ENCODE measurements at regions not wholly inside any gene's neighbourhood (a gene's known extent, or its start where the extent isn't known, plus 50 kb on each side); places are given as distances from the start of the nearest gene placed in this dataset.

DNA sequence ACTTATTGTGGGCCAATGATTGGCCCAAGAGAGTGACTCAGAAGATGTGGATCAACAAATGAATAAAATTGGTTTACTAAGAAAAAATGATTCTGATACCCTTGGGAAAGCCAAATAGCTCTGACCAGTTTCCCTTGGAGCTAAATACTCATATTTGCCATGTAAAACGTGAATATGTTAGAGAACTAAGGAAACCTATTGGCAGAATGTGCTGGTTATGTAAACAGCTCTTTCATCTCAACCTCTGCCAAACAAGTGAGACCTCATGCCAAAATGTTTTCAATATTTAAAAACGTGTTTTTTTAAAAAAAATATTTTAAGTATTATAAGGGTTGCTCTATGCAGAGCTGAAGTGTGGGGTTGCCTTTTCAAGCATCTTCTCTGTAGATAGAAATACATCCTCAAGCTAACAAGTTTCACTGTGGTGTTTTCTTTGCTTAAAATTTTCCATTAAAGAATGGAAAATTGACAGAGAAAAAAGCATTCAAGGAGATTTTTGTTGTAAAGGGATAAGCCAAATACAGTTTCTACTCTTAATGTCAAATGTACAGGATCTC lies 186.9 kb upstream of the TUT7 start:
- Histone ChIP-seq H2AFZ (replicated peaks; ENCODE audit: low read length, poor library complexity) (no peak overlapping the region), H3K27ac (ENCODE audit: insufficient read depth, low read length) (no peak overlapping the region), H3K4me3 (ENCODE audit: insufficient read depth, low read depth, low read length) (no peak overlapping the region), H2AK5ac (ENCODE audit: low read depth, low read length) (no peak overlapping the region), H2BK5ac (ENCODE audit: low read depth, low read length, poor library complexity, severe bottlenecking) (no peak overlapping the region), H3K4me2 (ENCODE audit: low read depth, low read length) (no peak overlapping the region), H3K4ac (ENCODE audit: low read depth, low read length) (no peak overlapping the region), H3K56ac (ENCODE audit: extremely low read depth, insufficient read depth, low read length) (no peak overlapping the region), H2BK15ac (ENCODE audit: low read depth, low read length) (no peak overlapping the region), H4K8ac (ENCODE audit: low read depth in 2 of 2, low read length in 2 of 2) (no peak overlapping the region), H3K27me3 (ENCODE audit: control insufficient read depth, insufficient read depth, low read length) (no peaks in the 10 kb centered on the region), H3K79me1 (ENCODE audit: low read depth in 1 of 2, low read length in 2 of 2) (no peaks in the 10 kb centered on the region), H3K9me1 (ENCODE audit: insufficient read depth, low read length) (no peaks in the 10 kb centered on the region), H3K36me3 (ENCODE audit: control insufficient read depth, insufficient read depth, low read length) (no peaks in the 10 kb centered on the region), H3K9me3 (ENCODE audit: control insufficient read depth, insufficient read depth, low read length) (peaks cover 2% of the 10 kb centered on the region; the same call in 1 of the 2 replicates), H2BK120ac (ENCODE audit: low read depth, low read length) (no peak overlapping the region), H3K23ac (ENCODE audit: low read depth, low read length) (no peak overlapping the region), H4K91ac (ENCODE audit: insufficient read depth, low read depth, low read length) (no peak overlapping the region), H2BK20ac (ENCODE audit: low read depth, low read length) (no peak overlapping the region), H3K9ac (ENCODE audit: low read depth, low read length) (no peak overlapping the region), H3K4me1 (ENCODE audit: control insufficient read depth, insufficient read depth, low read length) (no peaks in the 10 kb centered on the region), H4K5ac (ENCODE audit: low read depth, low read length) (no peak overlapping the region), H4K20me1 (ENCODE audit: insufficient read depth, low read length) (no peaks in the 10 kb centered on the region), H2AK9ac (replicated peaks; ENCODE audit: low read depth, low read length, poor library complexity) (no peak overlapping the region), H3K14ac (replicated peaks; ENCODE audit: low read depth, low read length) (no peak overlapping the region), H3K18ac (ENCODE audit: low read depth, low read length) (no peak overlapping the region)
- ChIA-PET CTCF (interaction anchor here (0.6 kb wide), 1 partner anchor 12 kb away, joined by 4 read pairs; no protein-coding TSS in a partner anchor), POLR2A (ENCODE audit: unreplicated experiment) (no interaction called here)
- BruUV-seq (replicated peaks): no TSS peak
- in situ Hi-C loops (cut with MboI; ENCODE audit: low sequenced_read_pairs) (no loop called here), dilution Hi-C loops (cut with HindIII; ENCODE audit: low sequenced_read_pairs, unreplicated experiment) (no loop called here), intact Hi-C loops (cut with micrococcal nuclease) (loop anchor here (5.0 kb wide), 1 partner anchor 39 kb away; no protein-coding TSS in a partner anchor)
- TF ChIP-seq RAD21 (IDR thresholded peaks at IDR 0.05; ENCODE audit: low read length) (no peak), MXI1 (IDR thresholded peaks at IDR 0.05; ENCODE audit: borderline replicate concordance, low read depth, low read length) (no peak), BHLHE40 (IDR thresholded peaks at IDR 0.05; ENCODE audit: low read depth, low read length) (no peak), RFX5 (IDR thresholded peaks at IDR 0.05; ENCODE audit: low read depth, low read length) (no peak), FOS (IDR thresholded peaks at IDR 0.05; ENCODE audit: low read depth, low read length) (no peak), RCOR1 (IDR thresholded peaks at IDR 0.05; ENCODE audit: insufficient replicate concordance, low read length) (no peak), CTCF (conservative IDR thresholded peaks at IDR 0.05; ENCODE audit: low read depth, low read length) (no peak), USF2 (IDR thresholded peaks at IDR 0.05; ENCODE audit: low read depth, low read length) (no peak), ELK1 (IDR thresholded peaks at IDR 0.05; ENCODE audit: borderline replicate concordance, low read depth, low read length) (no peak), NFE2L2 (IDR thresholded peaks at IDR 0.05; ENCODE audit: low read depth, low read length) (no peak), MAZ (IDR thresholded peaks at IDR 0.05; ENCODE audit: borderline replicate concordance, low read depth, low read length) (no peak), CEBPB (IDR thresholded peaks at IDR 0.05; ENCODE audit: low read depth, low read length) (no peak)
- WGBS, 2 experiments (ENCODE audit: extremely low coverage in 2 of 2, insufficient read length in 1 of 2): no CpG with 5 or more reads among the region's 2 CpGs
- no peak for DNase-seq
- ATAC-seq (ENCODE audit: low read depth): no peak
